GM18868 (cell line): ENCODE measurements at regions not wholly inside any gene's neighbourhood (a gene's known extent, or its start where the extent isn't known, plus 50 kb on each side); places are given as distances from the start of the nearest gene placed in this dataset.
A peak's percentile ranks its signal among the peaks of the same experiment; 100 is the strongest.

Source experiments
- ATAC-seq: cut with Tn5 transposase; IDR thresholded peaks from one replicate; pipeline ENCODE4 v1.9.1; 2021; ENCODE audit warnings: mild to moderate bottlenecking, moderate library complexity; ENCODE audit not compliant: unreplicated experiment

DNA sequence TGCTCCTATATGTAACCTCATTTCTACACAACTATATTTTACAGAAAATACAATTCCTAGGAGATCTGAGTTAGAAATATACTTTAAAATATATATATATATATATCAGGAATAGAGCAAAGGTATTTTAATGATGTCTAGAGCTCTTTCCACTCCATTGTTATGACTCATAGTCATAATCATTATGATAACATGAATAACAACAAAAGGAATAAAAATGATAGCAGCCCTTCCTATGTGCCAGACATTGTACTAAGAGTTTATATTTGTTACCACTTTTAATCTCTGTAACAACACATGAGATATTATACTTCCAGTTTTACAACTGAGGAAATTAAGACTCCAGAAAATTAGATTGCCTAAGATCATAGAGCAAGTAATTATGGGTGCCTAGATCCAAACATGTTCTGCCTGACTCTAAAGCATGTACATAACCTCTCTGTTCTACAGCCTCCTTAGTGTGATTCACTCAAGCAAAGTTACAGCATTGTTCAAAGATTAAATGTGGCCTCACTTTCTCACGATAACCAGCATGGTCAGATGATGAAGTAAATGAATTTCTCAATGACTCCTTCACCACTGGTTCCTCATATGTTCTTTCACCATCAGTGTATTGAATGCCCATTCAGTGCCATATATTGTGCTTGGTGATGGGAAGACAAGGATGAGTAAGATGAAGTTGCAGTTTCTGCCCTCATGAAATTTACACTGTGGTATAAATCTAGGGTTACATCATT lies 452.1 kb downstream of the EFNA5 start:
- no peak for ATAC-seq

DNA sequence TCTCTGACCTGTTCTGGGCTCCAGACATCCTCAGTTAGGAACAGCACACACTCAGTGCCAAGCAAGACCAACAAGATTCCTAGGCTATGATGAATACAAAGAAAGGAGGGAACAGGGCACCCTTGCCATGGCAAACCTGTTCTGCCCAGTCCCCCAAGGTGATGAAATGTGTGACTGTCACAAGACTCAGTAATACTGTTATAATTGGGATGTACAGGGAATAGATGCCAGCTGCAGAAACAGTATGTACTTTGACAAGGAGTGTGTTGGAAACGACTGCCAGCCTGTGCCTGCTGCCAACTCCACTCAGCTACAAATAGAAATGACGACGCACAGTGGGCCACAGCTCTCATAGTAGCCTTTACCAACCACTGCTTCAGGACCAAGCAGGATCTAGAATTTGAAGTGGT lies 453.0 kb downstream of the EFNA5 start:
- no peak for ATAC-seq

DNA sequence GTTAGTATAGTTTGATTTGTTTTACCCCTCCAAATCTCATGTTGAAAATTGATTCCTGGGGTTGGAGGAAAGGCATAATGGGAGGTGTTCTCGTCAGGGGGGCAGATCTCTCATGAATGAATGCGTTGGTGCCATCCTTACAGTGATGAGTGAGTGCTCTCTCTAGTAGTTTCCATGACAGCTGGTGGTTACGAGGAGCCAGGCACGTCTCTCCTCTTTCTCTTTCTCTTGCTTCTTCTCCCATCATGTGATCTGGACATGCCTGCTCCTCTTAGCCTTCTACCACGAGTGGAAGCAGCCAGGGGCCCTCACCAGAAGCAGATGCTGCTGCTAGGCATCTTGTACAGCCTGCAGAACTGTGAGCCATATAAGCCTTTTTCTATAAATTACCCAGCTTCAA lies 454.1 kb downstream of the EFNA5 start:
- ATAC-seq: peak; percentile 40

DNA sequence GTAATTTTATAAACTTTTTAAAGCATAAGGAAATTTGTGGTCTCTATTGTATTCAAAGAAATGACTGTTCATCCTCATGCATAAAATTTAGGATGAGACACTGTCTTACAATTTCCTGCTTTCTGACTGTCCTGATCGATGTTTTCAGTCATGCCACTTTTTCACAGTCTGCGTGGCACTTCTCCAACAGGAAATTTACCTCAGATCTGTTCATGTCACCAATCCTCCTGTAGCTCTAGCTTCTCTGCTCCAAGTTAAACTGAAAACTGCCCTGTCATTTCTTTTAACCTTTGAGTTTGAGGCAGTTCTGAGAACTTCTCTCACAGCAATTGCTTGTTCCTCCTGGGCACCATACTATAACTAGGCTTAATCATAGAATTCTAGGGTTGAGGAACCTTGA lies 455.1 kb downstream of the EFNA5 start:
- ATAC-seq: no peak

DNA sequence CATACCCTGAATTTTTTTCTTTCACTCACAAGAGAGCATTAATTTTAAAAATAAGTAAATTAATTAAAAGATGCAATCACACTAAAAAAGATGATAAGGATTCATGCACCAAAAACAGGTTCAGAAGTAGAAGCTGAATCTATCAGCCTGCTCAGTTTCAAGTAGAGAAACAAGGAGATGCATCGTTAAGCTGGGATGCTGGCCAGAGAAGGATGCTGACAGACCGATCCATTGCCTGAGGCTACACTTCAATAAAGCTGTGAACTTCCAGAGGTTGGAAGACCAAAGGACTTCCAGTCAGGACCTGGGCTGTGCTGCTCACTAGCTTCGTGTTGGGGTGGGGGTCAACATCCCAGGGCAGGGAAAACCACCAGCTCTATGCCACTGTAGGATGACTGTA lies 457.7 kb downstream of the EFNA5 start:
- ATAC-seq: no peak

DNA sequence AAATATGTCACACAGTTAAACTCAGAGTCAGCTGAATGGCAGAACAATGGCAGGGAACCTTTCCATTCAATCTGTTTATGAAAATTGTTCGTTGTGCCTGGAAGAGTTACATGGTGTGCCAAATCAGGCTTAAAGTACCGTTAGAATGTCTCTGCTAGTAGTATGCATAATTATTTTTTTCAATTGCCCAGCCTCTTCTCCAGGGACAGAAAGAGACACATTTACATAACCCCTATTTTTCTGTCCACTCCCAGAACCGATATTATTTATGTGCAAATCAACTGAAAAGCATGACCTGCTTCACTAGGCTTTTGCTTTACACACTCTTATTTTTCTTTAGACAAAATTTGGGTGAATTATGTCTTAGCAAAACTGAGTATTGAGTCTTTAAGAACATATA lies 459.1 kb downstream of the EFNA5 start:
- ATAC-seq: no peak

DNA sequence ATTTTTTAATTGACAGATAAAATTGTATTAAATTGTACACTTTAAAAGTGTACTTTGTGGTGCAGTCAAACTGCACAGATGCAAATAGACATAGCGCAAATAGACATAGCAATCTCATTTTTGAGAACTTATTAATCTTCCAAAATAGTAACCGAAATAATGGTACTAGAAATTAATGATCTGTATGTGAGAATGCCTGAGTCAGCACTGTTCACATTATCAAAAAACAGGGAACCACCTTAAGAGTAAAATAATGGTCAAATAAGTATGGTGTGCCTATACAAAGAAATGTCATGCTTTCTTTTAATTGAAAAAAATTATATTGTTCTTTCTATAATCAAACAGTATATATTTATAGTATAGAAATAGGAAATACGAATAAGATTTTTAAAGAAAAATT lies 461.9 kb downstream of the EFNA5 start:
- ATAC-seq: no peak

GRCh38 chr5:107204413-107204812 lies 466.3 kb downstream of the EFNA5 start:
- ATAC-seq: no peak

GRCh38 chr5:107203243-107203642 lies 467.5 kb downstream of the EFNA5 start:
- ATAC-seq: no peak

DNA sequence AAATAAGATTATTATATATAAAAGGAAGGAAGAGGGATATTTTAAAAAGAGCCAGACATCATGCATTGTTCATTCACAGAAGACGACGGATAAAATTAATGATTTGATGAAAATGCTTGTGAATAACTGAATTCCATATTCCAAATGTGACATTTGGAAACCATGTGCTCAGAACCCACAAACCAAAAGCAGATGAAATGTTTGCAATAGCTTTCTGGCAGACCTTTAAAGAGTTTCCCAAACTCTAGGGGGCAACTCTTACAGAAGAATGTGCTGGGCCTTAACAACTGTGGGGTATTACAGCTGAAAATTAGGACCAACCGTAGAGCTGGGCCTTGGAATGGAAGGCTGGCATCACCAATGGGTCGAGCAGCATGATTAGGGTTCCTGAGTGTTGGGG lies 471.0 kb downstream of the EFNA5 start:
- no peak for ATAC-seq

- ATAC-seq: no peak
Measured at GRCh38 chr5:107196500-107197059, 474.2 kb downstream of the EFNA5 start.

DNA sequence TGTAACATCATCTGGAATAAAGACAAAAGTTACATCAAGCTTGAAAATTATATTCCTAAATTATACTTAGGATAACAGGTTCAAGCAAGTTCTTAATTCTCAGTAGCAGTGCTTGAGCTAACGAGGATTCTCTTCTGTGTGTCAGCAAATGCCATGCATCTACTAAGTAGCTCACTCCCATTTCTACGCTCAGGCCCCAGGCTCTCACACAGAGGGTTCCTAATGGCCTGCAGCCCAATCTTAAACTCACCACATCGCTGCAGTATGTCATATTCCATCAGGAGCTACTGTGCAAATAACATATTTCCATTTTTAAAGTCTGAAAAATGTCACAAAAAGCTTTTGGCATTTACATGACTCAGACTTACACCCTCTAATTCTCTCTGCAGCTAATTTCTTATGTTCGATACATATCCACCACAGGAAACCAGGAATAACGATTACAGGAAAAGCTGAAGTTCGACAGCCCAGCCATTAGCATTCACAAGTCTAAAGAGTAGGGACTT lies 474.8 kb downstream of the EFNA5 start:
- no peak for ATAC-seq

- ATAC-seq: no peak
Measured at GRCh38 chr5:107184871-107185270, 485.9 kb downstream of the EFNA5 start.

- ATAC-seq: no peak
Measured at GRCh38 chr5:107184066-107184465, 486.7 kb downstream of the EFNA5 start.

DNA sequence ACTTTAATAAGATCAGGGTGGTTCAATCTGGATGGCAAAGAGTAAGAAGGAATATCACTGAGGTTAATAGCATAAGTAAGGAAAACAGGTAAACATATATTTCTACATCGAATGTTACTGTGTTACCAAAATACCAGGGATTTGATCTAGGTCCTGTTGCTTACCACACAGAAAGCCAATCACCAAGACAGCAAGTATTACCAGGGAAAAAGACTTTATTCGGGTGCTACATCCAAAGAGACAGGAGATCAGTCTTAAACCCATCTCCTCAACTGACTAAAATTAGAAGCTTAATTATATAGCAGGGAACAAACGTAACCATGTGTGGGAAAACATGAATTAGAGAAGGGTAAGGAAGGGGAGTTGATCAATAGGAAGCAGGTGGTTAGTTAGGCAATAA lies 500.1 kb downstream of the EFNA5 start:
- ATAC-seq: no peak

DNA sequence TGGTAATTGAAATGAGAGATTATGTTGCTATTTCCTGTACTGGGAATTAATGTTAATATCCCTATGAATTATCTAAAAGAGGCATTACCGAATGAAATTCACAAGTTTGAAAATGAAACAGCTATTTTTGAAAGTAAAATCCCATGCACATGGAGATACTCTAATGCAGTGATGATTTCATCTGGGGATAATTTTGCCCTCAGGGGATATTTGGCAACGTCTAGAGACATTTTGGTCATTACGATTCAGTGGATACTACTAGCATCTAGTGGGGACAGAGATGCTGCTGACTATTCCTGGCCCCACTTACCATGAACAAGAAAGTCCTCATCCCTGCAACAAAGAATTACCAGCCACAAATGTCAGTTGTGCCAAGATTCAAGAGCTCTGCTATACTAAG lies 500.9 kb downstream of the EFNA5 start:
- ATAC-seq: no peak

DNA sequence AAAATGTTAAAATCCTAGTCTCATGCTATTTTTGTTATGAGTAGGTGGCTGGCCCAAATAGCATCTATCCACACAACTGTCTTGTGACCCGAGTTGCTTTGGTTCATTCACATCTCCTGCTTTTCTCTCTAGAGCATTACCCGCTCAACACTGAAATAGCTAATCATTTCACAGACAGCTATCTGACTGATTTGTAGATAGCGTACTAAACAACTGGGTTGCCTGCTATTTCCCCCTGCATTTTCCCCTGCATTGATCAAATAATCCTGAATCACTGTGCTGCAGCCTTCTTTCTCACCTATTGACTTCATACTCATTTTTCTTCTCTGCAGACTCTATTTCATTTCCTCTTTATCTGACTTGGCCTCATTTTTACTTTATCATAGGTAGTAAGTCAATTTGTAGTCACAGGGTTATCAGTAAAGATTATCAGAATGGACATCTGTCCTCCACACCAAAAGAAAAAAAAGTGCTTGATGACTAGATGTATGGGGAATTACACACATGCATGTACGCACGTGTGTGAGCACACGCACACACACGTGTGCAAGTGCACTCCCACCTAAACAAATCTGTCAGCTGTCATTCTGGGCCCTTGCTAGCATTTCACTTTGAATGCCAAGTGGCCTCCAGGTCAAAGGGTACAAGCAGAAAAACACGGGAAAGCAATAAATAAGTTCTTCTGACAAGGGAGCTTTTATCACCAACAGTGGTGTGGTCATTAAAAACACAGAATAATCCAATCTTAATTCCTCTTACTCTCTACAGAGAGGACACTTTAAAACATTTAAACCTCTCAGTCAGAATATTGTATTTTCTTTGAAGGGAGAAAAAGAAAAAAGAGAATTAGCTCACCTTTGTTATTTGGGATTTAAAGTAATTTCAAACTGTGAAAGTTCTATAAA lies 501.6 kb downstream of the EFNA5 start:
- no peak for ATAC-seq

- no peak for ATAC-seq
Measured at GRCh38 chr5:107168086-107168485, 502.7 kb downstream of the EFNA5 start.

DNA sequence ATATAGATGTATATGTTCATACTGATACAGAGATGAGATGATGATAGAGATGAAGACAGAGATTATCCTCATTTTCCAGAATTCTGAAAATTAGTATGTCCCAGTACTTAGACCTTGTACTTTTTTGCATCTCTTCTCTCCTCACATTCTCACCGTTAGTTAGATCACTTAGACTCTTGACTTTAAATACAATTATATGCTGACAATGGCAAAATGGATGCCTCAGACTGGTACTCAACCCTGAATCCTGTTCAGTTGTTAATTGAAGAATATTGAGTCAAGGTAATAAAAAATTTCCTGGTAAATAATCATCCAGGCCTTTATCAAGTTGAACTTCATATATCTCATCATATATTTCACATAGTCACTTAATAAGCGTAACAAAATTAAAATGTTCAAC lies 505.4 kb downstream of the EFNA5 start:
- no peak for ATAC-seq

DNA sequence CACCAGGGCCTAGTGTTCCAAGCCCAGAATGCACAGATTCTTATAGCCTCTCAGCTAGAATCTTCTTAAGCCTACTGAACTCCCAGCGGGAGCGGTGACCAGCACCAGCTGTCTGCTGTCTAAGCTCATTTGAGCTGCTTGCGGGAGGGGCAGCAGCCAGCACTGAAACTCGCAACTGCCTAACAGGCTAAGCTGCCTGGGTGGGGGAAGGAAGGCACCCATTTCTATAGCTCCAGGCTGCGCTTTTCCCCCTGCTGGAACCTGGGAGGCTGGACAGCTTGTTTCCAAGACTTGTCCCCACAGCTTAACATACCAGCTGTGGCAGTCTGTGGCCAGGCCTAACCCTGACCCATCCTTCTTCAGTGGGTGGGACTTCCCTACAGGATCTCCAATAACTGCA lies 512.9 kb downstream of the EFNA5 start:
- ATAC-seq: no peak

DNA sequence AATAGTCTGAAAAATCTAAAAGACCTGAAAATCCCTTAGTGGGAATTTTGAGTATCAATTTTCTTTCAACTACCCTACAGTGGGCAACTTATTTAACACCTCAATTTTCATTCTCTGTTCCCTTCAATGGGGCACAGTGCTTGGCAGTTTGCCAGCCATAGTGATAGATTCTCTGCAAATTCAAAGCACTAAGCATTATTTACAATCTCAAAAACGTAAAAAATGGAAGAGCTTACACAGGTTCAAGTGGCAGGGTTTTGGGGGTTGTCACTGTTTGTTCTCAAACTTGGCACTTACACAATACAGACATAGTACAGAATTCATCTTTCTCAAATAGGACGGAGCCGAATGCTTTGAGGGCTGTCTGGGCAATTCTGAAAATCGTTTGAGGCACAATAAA lies 515.0 kb downstream of the EFNA5 start:
- ATAC-seq: no peak

- no peak for ATAC-seq
Measured at GRCh38 chr5:107154593-107154992, 516.1 kb downstream of the EFNA5 start.
